Endothelial cell (in vitro differentiated cells): ENCODE measurements at regions not wholly inside any gene's neighbourhood (a gene's known extent, or its start where the extent isn't known, plus 50 kb on each side); places are given as distances from the start of the nearest gene placed in this dataset.
"Not testable (repeated sequence)": the region's sequence is repeated elsewhere in the genome, so short reads cannot be mapped to it uniquely, and the experiment has no call there.

ENCODE experiments used
- DNase-seq: peaks from one replicate; pipeline ENCODE4 v3.0.0; 2021; ENCODE audit warnings: low spot score
- H3K27ac Mint-ChIP-seq: one replicate; pipeline ENCODE4 v1.8.0; 2021; ENCODE audit warnings: mixed read lengths, inconsistent platforms; ENCODE audit not compliant: unreplicated experiment
- H3K27me3 Mint-ChIP-seq: one replicate; pipeline ENCODE4 v1.8.0; 2021; ENCODE audit warnings: mild to moderate bottlenecking, moderate library complexity, mixed read lengths, inconsistent platforms; ENCODE audit not compliant: unreplicated experiment
- H3K36me3 Mint-ChIP-seq: one replicate; pipeline ENCODE4 v1.8.0; 2021; ENCODE audit warnings: mild to moderate bottlenecking, low read depth, mixed read lengths, inconsistent platforms; ENCODE audit not compliant: unreplicated experiment
- H3K4me1 Mint-ChIP-seq: one replicate; pipeline ENCODE4 v1.8.0; 2021; ENCODE audit warnings: mild to moderate bottlenecking, mixed read lengths, inconsistent platforms; ENCODE audit not compliant: unreplicated experiment
- H3K4me3 Mint-ChIP-seq: one replicate; pipeline ENCODE4 v1.8.0; 2021; ENCODE audit warnings: mild to moderate bottlenecking, mixed read lengths, inconsistent platforms; ENCODE audit not compliant: unreplicated experiment
- H3K9me3 Mint-ChIP-seq: one replicate; pipeline ENCODE4 v1.8.0; 2021; ENCODE audit warnings: mixed read lengths, inconsistent platforms; ENCODE audit not compliant: unreplicated experiment
- TF ChIP-seq, protein P1 (sequence below): fragments of 200-600 bp; sonication (generic); IDR thresholded peaks from one replicate; pipeline ENCODE4 v1.5.0; 2021; ENCODE audit warnings: antibody characterized with exemption; ENCODE audit not compliant: unreplicated experiment

DNA sequence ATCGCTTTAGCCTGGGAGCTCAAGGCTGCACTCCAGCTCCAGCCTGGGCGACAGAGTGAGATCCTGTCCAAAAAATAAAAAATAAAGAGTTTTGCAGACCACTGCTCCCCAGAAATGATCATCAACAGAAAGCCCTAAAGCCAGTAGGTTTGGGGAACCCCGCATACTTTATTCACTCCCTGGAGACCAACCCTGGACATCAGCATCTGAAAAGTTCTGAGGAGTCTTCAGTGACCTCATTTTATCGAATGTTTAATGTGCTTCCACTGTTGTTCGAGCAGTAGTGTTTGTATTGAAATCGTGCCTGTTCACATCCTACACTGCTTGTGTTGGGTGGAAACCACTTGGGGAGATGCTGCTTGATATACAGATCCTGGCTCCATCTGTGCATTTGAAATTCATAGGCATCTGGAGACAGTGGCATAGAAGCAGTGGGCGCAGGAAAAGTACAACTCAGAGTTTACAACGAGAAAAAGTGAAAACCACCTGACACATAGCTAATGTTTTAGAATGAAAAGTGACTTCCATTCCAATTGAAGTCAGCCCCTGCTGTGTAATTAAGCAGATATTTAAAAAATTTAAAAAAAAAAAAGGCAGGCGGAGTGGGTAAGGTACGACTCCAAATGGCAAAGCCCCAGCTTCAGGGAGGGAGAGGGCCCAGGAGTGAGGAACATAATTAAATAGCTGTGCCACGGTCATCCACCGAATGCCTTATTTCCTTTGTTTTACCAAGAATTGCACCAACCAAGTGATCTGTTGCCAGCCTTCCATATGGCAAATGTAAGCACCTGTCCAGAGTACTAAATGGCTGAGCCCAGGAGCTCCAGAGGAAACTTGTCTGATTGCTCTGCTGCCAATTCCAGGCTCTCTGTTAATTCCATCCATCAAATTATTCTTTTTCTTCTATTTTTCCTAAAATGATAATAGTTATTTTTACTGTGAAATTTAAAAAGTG, 100.4 kb upstream of the NAA20 start:
- peaks cover 32% of the 10 kb centered on the region for H3K4me1 Mint-ChIP-seq
- H3K36me3 Mint-ChIP-seq, result no peaks in the 10 kb centered on the region
- TF ChIP-seq, protein P1, sequence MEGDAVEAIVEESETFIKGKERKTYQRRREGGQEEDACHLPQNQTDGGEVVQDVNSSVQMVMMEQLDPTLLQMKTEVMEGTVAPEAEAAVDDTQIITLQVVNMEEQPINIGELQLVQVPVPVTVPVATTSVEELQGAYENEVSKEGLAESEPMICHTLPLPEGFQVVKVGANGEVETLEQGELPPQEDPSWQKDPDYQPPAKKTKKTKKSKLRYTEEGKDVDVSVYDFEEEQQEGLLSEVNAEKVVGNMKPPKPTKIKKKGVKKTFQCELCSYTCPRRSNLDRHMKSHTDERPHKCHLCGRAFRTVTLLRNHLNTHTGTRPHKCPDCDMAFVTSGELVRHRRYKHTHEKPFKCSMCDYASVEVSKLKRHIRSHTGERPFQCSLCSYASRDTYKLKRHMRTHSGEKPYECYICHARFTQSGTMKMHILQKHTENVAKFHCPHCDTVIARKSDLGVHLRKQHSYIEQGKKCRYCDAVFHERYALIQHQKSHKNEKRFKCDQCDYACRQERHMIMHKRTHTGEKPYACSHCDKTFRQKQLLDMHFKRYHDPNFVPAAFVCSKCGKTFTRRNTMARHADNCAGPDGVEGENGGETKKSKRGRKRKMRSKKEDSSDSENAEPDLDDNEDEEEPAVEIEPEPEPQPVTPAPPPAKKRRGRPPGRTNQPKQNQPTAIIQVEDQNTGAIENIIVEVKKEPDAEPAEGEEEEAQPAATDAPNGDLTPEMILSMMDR, result no peak
- no peaks in the 10 kb centered on the region for H3K9me3 Mint-ChIP-seq
- H3K27me3 Mint-ChIP-seq, result peaks cover 1% of the 10 kb centered on the region
- H3K27ac Mint-ChIP-seq, result no peak overlapping the region
- H3K4me3 Mint-ChIP-seq, result no peak overlapping the region
- DNase-seq, result no peak

DNA sequence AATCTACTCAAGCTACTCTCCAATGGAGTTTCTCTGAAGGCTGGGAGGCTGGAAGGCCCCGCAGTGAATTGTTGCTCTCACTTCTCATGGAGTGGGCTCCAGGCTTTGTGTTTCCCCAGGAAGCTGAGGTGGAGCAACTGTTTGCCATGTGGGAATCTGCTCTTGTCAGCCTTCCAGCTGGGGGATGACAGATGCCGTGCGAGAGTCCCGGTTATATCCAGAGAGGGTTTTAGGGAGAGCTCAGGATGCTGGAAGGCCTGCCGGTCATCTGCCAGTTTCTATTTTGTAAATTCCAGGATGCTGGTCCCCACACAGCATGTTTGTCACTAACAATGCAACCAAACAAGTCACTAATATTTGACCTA, 98.2 kb upstream of the NAA20 start:
- no peak overlapping the region for H3K4me3 Mint-ChIP-seq
- peaks cover 3% of the 10 kb centered on the region for H3K36me3 Mint-ChIP-seq
- TF ChIP-seq, protein P1, result no peak
- peaks cover 1% of the 10 kb centered on the region for H3K27me3 Mint-ChIP-seq
- DNase-seq, result no peak
- no peak overlapping the region for H3K27ac Mint-ChIP-seq
- H3K9me3 Mint-ChIP-seq, result no peaks in the 10 kb centered on the region
- peaks cover 26% of the 10 kb centered on the region for H3K4me1 Mint-ChIP-seq

DNA sequence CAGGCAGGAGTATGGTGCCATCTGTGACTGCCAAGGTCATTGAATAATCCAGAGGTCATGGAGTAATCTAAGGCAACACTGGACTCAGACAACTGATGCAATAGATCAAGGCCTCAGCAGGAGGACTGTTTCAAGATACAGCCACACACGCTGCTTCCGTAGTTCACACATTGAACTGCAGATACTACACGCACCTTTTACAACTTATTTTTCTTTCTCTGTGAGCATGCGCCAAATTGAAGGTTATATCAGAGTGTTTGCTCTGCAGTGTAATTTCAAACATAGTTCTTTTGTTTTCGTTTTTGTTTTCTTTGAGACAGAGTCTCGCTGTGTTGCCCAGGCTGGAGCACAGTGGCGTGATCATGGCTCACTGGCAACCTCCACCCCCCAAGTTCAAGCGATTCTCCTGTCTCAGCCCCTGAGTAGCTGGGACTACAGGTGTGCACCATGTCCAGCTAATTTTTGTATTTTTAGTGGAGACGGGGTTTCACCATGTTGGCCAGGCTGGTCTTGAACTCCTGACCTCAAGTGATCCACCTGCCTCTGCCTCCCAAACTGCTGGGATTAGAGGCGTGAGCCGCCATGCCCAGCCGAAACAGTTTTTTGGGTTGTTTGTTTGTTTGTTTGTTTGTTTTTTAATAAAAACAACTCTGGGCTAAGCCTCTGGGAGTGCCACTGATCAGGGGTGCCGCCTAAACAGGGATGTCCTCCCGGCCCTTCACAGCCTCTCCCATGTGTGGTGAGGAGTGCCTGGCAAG, 96.6 kb upstream of the NAA20 start:
- H3K4me3 Mint-ChIP-seq, result no peak overlapping the region
- H3K27ac Mint-ChIP-seq, result no peak overlapping the region
- no peak for DNase-seq
- H3K36me3 Mint-ChIP-seq, result peaks cover 3% of the 10 kb centered on the region
- H3K27me3 Mint-ChIP-seq, result peaks cover 1% of the 10 kb centered on the region
- H3K4me1 Mint-ChIP-seq, result peaks cover 14% of the 10 kb centered on the region
- TF ChIP-seq, protein P1, result no peak
- H3K9me3 Mint-ChIP-seq, result no peaks in the 10 kb centered on the region

DNA sequence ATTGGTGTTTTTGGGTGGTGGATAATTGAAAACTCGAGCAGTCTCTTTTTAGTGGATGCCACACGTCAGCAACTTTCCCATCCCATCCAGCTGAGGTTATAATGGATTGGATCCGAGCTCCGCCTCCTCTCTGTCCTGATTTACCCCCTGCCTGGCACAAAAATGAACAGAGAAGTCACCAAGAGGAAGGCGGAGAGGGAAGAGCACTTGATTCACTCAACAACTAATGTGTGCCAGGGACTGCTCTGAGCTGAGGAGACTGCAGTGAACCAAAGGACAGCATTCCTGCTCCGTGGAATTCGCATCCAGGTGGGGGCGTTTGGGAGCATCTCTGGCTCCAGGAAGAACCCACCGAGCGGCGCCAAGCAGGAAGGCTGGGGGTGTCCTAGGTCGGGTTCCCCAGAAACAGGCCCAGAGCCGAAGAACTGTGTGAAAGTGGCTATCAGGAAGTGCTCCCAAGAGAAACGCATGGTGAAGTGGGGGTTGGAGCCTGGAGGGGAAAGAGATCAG, 95.8 kb upstream of the NAA20 start:
- H3K27ac Mint-ChIP-seq, result no peak overlapping the region
- no peaks in the 10 kb centered on the region for H3K9me3 Mint-ChIP-seq
- TF ChIP-seq, protein P1, result no peak

DNA sequence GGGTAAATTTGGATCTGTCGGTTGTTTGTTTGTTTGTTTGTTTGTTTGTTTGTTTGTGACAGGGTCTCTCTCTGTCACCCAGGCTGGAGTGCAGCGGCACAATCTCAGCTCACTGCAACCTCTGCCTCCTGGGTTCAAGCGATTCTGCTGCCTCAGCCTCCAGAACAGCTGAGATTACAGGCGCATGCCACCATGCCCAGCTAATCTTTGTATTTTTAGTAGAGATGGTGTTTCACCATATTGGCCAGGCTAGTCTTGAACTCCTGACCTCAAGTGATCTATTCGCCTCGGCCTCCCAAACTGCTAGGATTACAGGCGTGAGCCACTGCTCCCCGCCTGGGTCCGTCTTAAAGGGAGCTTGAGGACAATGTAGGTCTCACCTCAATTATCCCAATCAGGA, 95.3 kb upstream of the NAA20 start:
- DNase-seq, H3K27me3 Mint-ChIP-seq, H3K9me3 Mint-ChIP-seq, H3K36me3 Mint-ChIP-seq, H3K4me3 Mint-ChIP-seq, H3K27ac Mint-ChIP-seq: not testable (repeated sequence)
- H3K4me1 Mint-ChIP-seq, result peaks cover 14% of the 10 kb centered on the region

More for the DNA sequence above, 95.8 kb upstream of the NAA20 start:
- Mint-ChIP-seq H3K27me3 (no peaks in the 10 kb centered on the region), H3K4me1 (peaks cover 14% of the 10 kb centered on the region), H3K4me3 (no peak overlapping the region), H3K36me3 (peaks cover 3% of the 10 kb centered on the region)
- no peak for DNase-seq
